PFSK-1 (cell line): ENCODE measurements at regions not wholly inside any gene's neighbourhood (a gene's known extent, or its start where the extent isn't known, plus 50 kb on each side); places are given as distances from the start of the nearest gene placed in this dataset.

Source experiments
- FOXP2 ChIP-seq: optimal IDR thresholded peaks from 2 replicates; pipeline ENCODE3; 2011; ENCODE audit warnings: borderline replicate concordance, control low read depth, inconsistent platforms; ENCODE audit not compliant: insufficient read depth; ENCODE audit errors: extremely low read length, extremely low read depth
- POLR2AphosphoS5 ChIP-seq: IDR thresholded peaks from 2 replicates; pipeline ENCODE4 v1.6.1; 2012; ENCODE audit warnings: low read depth, mild to moderate bottlenecking, control low read depth, low read length, moderate library complexity
- REST ChIP-seq, 2 experiments: IDR thresholded peaks; 2 replicates each; pipeline versions ENCODE4 v1.6.1 to v1.8.0; 2011 to 2012; ENCODE audit warnings: low read depth in 2 of 2, low read length in 2 of 2, control low read depth in 1 of 2, inconsistent platforms in 1 of 2, mild to moderate bottlenecking in 1 of 2, moderate library complexity in 1 of 2; ENCODE audit not compliant: insufficient read depth in 1 of 2
- SIN3A ChIP-seq: IDR thresholded peaks from 2 replicates; pipeline ENCODE4 v1.6.1; 2012; ENCODE audit warnings: mild to moderate bottlenecking, low read length, moderate library complexity, borderline replicate concordance; ENCODE audit not compliant: insufficient read depth
- TAF1 ChIP-seq: IDR thresholded peaks from 2 replicates; pipeline ENCODE4 v1.6.1; 2012; ENCODE audit warnings: low read length, control low read depth, borderline replicate concordance; ENCODE audit not compliant: insufficient read depth

- no peak for TF ChIP-seq REST (IDR thresholded peaks at IDR 0.05; ENCODE audit: insufficient read depth in 1 of 2, low read depth in 2 of 2, low read length in 2 of 2)
- TF ChIP-seq POLR2AphosphoS5, result no peak
- TF ChIP-seq FOXP2, result no peak
- no peak for TF ChIP-seq SIN3A
These were observed 1029.8 kb upstream of the TMEM132C start for GRCh38 chr12:127237151-127237550.

- TF ChIP-seq TAF1, result no peak
- TF ChIP-seq FOXP2, result no peak
- TF ChIP-seq SIN3A, result no peak
- TF ChIP-seq POLR2AphosphoS5, result no peak
- TF ChIP-seq REST (IDR thresholded peaks at IDR 0.05; ENCODE audit: insufficient read depth in 1 of 2, low read depth in 2 of 2, low read length in 2 of 2), result no peak
These were observed 1028.9 kb upstream of the TMEM132C start for GRCh38 chr12:127238107-127238506.

- no peak for TF ChIP-seq SIN3A
These were observed 1027.2 kb upstream of the TMEM132C start for GRCh38 chr12:127239781-127240180.

- no peak for TF ChIP-seq POLR2AphosphoS5
- no peak for TF ChIP-seq TAF1
- no peak for TF ChIP-seq REST (IDR thresholded peaks at IDR 0.05; ENCODE audit: insufficient read depth in 1 of 2, low read depth in 2 of 2, low read length in 2 of 2)
- TF ChIP-seq SIN3A, result no peak
- TF ChIP-seq FOXP2, result no peak
These were observed 1026.6 kb upstream of the TMEM132C start for GRCh38 chr12:127240249-127240929.

GRCh38 chr12:127241072-127241817 lies 1025.7 kb upstream of the TMEM132C start:
- TF ChIP-seq FOXP2 (no peak), TAF1 (no peak), REST (IDR thresholded peaks at IDR 0.05; ENCODE audit: insufficient read depth in 1 of 2, low read depth in 2 of 2, low read length in 2 of 2) (no peak), POLR2AphosphoS5 (no peak), SIN3A (no peak)
